ENCODE measurements at regions not wholly inside any gene's neighbourhood (a gene's known extent, or its start where the extent isn't known, plus 50 kb on each side); places are given as distances from the start of the nearest gene placed in this dataset.
"Not testable (repeated sequence)": the region's sequence is repeated elsewhere in the genome, so short reads cannot be mapped to it uniquely, and the experiment has no call there.

DNA sequence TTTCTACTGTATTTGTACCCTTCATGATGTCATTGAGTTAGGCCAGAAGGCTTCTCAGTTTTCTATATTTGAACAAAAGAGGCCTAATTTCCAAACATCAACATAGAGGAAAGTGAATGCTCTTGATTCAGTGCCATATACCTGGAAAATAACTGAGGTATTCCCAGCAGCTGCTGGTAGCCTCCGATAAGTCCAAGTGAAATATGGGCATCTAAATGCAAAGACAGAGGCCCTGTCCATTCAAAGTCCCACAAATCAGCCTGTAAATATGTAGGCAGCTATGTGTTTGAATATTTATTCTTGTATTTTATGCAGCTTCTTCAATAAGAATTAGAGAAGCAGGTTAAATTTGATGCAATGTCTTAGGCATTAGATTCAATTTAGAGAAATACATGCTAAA, 89.5 kb upstream of the DPP10 start:
- no peak overlapping the region for H3K27ac Mint-ChIP-seq
- no peaks in the 10 kb centered on the region for H3K4me1 Mint-ChIP-seq
- ChIA-PET CTCF (no interaction called here), POLR2A (no interaction called here)
- no peaks in the 10 kb centered on the region for H3K9me3 Mint-ChIP-seq
- DNase-seq: no peak
- H3K4me3 Mint-ChIP-seq: no peak overlapping the region
- no peaks in the 10 kb centered on the region for H3K36me3 Mint-ChIP-seq (ENCODE audit: low read depth)
- H3K27me3 Mint-ChIP-seq: no peaks in the 10 kb centered on the region

DNA sequence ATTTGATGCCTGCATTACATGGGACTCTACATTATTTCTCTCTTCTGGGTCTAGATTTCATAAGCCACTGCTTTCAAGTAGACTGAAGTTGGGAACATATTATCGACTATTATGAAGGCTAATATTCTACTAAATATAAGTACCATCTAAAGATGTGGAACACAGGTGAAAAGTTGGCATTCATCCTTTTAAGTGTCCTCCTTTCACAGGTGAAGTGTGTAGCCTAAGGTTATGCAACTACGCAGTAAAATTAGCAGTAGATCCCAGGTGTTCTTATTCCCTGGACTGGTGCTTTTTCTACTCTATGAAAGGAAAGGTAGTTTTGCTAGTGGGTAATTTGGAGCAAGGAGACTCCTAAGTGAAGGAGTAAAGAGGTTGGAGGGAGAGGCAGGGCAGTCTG, 88.2 kb upstream of the DPP10 start:
- no peak for DNase-seq
- Mint-ChIP-seq H3K27ac (no peak overlapping the region), H3K36me3 (ENCODE audit: low read depth) (no peaks in the 10 kb centered on the region), H3K27me3 (no peaks in the 10 kb centered on the region), H3K4me3 (no peak overlapping the region), H3K9me3 (no peaks in the 10 kb centered on the region), H3K4me1 (no peaks in the 10 kb centered on the region)
- ChIA-PET POLR2A (no interaction called here), CTCF (no interaction called here)

DNA sequence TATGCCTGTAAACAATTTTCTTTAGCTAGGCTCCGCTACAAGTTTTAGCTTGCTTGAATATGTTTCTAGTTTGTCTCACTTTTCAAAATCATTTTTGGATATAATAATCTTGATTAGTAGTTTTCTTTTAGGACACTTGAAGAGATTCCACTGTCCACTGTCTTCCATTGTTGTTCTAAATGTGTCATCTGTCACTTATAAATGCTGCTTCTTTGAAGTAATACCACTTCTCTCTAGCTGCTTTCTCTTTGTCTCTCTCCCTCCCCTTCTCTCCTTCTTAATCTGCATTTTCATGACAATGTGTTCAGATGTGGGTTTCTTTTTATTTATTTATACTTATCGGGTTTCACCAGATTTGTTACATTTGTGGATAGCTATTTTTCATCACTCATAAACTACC, 73.7 kb upstream of the DPP10 start:
- no peak overlapping the region for H3K27ac Mint-ChIP-seq
- H3K4me1 Mint-ChIP-seq: no peaks in the 10 kb centered on the region
- ChIA-PET CTCF (no interaction called here), POLR2A (no interaction called here)
- peaks cover 22% of the 10 kb centered on the region for H3K9me3 Mint-ChIP-seq
- no peaks in the 10 kb centered on the region for H3K36me3 Mint-ChIP-seq (ENCODE audit: low read depth)
- no peak overlapping the region for H3K4me3 Mint-ChIP-seq
- H3K27me3 Mint-ChIP-seq: no peaks in the 10 kb centered on the region
- no peak for DNase-seq

DNA sequence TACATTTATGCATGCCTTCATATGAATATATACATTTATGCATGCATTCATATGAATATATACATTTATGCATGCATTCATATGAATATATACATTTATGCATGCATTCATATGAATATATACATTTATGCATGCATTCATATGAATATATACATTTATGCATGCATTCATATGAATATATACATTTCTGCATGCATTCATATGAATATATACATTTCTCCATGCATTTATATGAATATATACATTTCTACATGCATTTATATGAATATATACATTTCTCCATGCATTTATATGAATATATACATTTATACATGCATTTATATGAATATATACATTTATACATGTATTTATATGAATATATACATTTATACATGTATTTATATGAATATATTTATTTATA, 70.7 kb upstream of the DPP10 start:
- CTCF ChIA-PET; H3K4me1 Mint-ChIP-seq; H3K27me3 Mint-ChIP-seq; DNase-seq; POLR2A ChIA-PET; H3K36me3 Mint-ChIP-seq (ENCODE audit: low read depth); H3K27ac Mint-ChIP-seq; H3K4me3 Mint-ChIP-seq: not testable (repeated sequence)
- peaks cover 22% of the 10 kb centered on the region for H3K9me3 Mint-ChIP-seq

DNA sequence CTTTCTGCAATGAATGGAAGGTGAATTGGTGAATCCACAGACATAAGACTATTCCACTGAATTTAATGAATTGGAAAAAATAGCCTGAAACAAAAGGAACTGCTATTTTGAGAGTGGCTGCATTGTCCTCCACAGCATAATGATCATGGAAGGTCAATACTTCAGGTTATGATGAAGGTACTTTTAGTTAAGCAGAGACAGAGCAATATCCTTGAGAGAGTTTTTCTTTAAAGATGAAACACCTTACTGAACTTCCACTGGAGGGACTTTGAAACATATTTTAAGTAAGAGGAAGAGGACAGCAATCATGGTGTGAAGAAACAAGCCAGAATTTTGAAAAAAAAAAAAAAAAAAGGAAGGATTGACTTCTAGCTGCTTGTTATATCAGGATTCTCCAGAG, 68.8 kb upstream of the DPP10 start:
- CTCF ChIA-PET: interaction anchor here (0.6 kb wide), 2 partner anchors 235 to 533 kb away, joined by 3 to 4 read pairs; no protein-coding TSS in a partner anchor
- H3K27me3 Mint-ChIP-seq: no peaks in the 10 kb centered on the region

DNA sequence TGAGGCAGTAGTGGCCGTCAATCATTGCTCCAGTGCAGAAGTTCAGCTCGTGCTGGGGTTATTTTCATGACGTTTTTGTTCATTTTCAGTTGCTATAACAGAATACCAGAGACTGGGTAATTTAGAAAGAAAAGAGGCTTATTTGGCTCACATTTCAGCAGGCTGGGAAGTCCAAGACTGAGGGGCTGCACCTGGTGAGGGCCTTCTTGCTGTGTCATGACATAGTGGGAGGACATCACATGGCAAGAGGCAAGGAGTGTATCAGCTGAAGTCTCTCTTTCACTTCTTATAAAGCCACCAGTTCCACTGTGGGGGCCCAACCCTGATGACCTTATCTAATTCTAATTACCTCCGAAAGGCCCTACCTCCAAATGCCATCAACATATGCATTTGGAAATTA, 58.0 kb upstream of the DPP10 start:
- H3K36me3 Mint-ChIP-seq (ENCODE audit: low read depth): no peaks in the 10 kb centered on the region
- DNase-seq: no peak
- H3K27me3 Mint-ChIP-seq: peaks cover 2% of the 10 kb centered on the region
- POLR2A ChIA-PET: no interaction called here
- CTCF ChIA-PET: no interaction called here
- no peaks in the 10 kb centered on the region for H3K9me3 Mint-ChIP-seq
- H3K4me3 Mint-ChIP-seq: no peak overlapping the region
- H3K27ac Mint-ChIP-seq: no peak overlapping the region
- H3K4me1 Mint-ChIP-seq: no peaks in the 10 kb centered on the region

More for the DNA sequence above, 68.8 kb upstream of the DPP10 start:
- Mint-ChIP-seq H3K4me3 (no peak overlapping the region), H3K4me1 (no peaks in the 10 kb centered on the region), H3K9me3 (peaks cover 14% of the 10 kb centered on the region), H3K27ac (no peak overlapping the region), H3K36me3 (ENCODE audit: low read depth) (no peaks in the 10 kb centered on the region)
- POLR2A ChIA-PET: no interaction called here
- DNase-seq: no peak

DNA sequence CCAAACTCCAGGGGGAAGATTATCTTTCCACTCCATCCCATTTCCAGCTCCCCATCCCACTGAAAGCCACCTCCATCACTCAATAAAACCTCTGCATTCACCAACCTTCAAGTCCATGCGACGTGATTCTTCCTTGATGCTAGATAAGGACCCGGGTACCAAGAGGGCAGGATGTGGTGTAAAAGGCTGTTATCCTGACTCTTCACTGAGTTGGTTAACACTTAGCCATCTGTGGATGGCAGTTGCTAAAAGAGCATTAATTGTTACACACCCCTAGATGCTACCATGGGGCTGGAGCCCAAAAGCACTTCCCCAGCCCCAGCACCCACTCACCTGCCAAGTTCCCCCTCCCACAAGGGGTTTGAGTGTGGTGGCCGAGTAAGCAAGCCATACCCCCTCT, 53.4 kb upstream of the DPP10 start:
- Mint-ChIP-seq H3K27ac (no peak overlapping the region), H3K4me1 (no peaks in the 10 kb centered on the region), H3K9me3 (no peaks in the 10 kb centered on the region), H3K4me3 (no peak overlapping the region), H3K36me3 (ENCODE audit: low read depth) (no peaks in the 10 kb centered on the region), H3K27me3 (no peaks in the 10 kb centered on the region)
- POLR2A ChIA-PET: no interaction called here
- CTCF ChIA-PET: no interaction called here
- no peak for DNase-seq
